GM12878 (cell line): ENCODE measurements at regions not wholly inside any gene's neighbourhood (a gene's known extent, or its start where the extent isn't known, plus 50 kb on each side); places are given as distances from the start of the nearest gene placed in this dataset.

Experiments
- EED ChIP-seq: sonication (generic); IDR thresholded peaks from 2 replicates; pipeline ENCODE4 v1.6.1; 2016; ENCODE audit warnings: antibody characterized with exemption, low read depth
- JUND ChIP-seq: IDR thresholded peaks from 2 replicates; pipeline ENCODE4 v1.6.1; 2012; ENCODE audit warnings: low read depth, mild to moderate bottlenecking, low read length, improper control_type of control experiment, moderate library complexity
- MEF2B ChIP-seq: fragments of 450-650 bp; IDR thresholded peaks from 2 replicates; pipeline ENCODE4 v1.6.1; 2018; ENCODE audit warnings: mild to moderate bottlenecking, moderate library complexity; ENCODE audit not compliant: partially characterized antibody, poor library complexity, severe bottlenecking
- MTA3 ChIP-seq: IDR thresholded peaks from 2 replicates; pipeline ENCODE4 v1.6.1; 2012; ENCODE audit warnings: low read length, inconsistent platforms, borderline replicate concordance
- NKRF ChIP-seq: fragments of 450-650 bp; conservative IDR thresholded peaks from 2 replicates; pipeline ENCODE4 v1.6.1; 2017; ENCODE audit warnings: mild to moderate bottlenecking, moderate library complexity
- PAX5 ChIP-seq: IDR thresholded peaks from 2 replicates; pipeline ENCODE4 v1.6.1; 2011; ENCODE audit warnings: low read depth, low read length, borderline replicate concordance
- ZNF687 ChIP-seq: fragments of 450-650 bp; IDR thresholded peaks from 2 replicates; pipeline ENCODE4 v1.6.1; 2017; ENCODE audit warnings: mild to moderate bottlenecking, moderate library complexity
- ZSCAN29 ChIP-seq: fragments of 450-650 bp; IDR thresholded peaks from 2 replicates; pipeline ENCODE4 v1.6.1; 2017; ENCODE audit warnings: mild to moderate bottlenecking, moderate library complexity

GRCh38 chr14:106222311-106222710 lies 695.9 kb downstream of the TMEM121 start (continued):
- TF ChIP-seq ZNF687, result no peak
- no peak for TF ChIP-seq NKRF
- TF ChIP-seq MTA3, result no peak
- no peak for TF ChIP-seq ZSCAN29
- no peak for TF ChIP-seq EED
- TF ChIP-seq JUND, result no peak
- no peak for TF ChIP-seq MEF2B
- TF ChIP-seq PAX5, result no peak
- TF ChIP-seq, all 136 proteins: peak for 0
